Liver (tissue), 3 donors: ENCODE measurements at regions not wholly inside any gene's neighbourhood (a gene's known extent, or its start where the extent isn't known, plus 50 kb on each side); places are given as distances from the start of the nearest gene placed in this dataset.

Experiments used
- GABPA ChIP-seq, 2 donors: IDR thresholded peaks in 1 of 2; conservative IDR thresholded peaks in 1 of 2; 2 replicates each; pipeline ENCODE4 v1.6.1; 2016; ENCODE audit warnings: antibody characterized with exemption in 2 of 2, mild to moderate bottlenecking in 1 of 2, moderate library complexity in 1 of 2
- MAX ChIP-seq: IDR thresholded peaks from 2 replicates; pipeline ENCODE4 v1.6.1; 2016; ENCODE audit warnings: antibody characterized with exemption
- RAD21 ChIP-seq, 2 donors: IDR thresholded peaks; 2 replicates each; pipeline ENCODE4 v1.6.1; 2016; ENCODE audit warnings: antibody characterized with exemption in 2 of 2, mild to moderate bottlenecking in 2 of 2
- YY1 ChIP-seq: IDR thresholded peaks from 2 replicates; pipeline ENCODE4 v1.6.1; 2016; ENCODE audit warnings: antibody characterized with exemption, mild to moderate bottlenecking
- TF ChIP-seq, protein P1 (sequence below): fragments of 150-350 bp; IDR thresholded peaks from 2 replicates; pipeline ENCODE4 v1.5.1; 2017; ENCODE audit warnings: improper control_type of control experiment, low read depth, low read length; ENCODE audit not compliant: missing input control
- TF ChIP-seq, protein P2 (sequence below): IDR thresholded peaks from 2 replicates; pipeline ENCODE4 v1.6.1; 2016; ENCODE audit warnings: antibody characterized with exemption
- donor health status: healthy.
- donor health status: healthy.

- TF ChIP-seq YY1 (no peak), MAX (no peak), GABPA (IDR thresholded peaks at IDR 0.05 in 1 of 2, conservative IDR thresholded peaks at IDR 0.05 in 1 of 2) (no peak), RAD21 (IDR thresholded peaks at IDR 0.05) (no peak)
- TF ChIP-seq, protein P1, sequence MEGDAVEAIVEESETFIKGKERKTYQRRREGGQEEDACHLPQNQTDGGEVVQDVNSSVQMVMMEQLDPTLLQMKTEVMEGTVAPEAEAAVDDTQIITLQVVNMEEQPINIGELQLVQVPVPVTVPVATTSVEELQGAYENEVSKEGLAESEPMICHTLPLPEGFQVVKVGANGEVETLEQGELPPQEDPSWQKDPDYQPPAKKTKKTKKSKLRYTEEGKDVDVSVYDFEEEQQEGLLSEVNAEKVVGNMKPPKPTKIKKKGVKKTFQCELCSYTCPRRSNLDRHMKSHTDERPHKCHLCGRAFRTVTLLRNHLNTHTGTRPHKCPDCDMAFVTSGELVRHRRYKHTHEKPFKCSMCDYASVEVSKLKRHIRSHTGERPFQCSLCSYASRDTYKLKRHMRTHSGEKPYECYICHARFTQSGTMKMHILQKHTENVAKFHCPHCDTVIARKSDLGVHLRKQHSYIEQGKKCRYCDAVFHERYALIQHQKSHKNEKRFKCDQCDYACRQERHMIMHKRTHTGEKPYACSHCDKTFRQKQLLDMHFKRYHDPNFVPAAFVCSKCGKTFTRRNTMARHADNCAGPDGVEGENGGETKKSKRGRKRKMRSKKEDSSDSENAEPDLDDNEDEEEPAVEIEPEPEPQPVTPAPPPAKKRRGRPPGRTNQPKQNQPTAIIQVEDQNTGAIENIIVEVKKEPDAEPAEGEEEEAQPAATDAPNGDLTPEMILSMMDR = no peak
- TF ChIP-seq, protein P2, sequence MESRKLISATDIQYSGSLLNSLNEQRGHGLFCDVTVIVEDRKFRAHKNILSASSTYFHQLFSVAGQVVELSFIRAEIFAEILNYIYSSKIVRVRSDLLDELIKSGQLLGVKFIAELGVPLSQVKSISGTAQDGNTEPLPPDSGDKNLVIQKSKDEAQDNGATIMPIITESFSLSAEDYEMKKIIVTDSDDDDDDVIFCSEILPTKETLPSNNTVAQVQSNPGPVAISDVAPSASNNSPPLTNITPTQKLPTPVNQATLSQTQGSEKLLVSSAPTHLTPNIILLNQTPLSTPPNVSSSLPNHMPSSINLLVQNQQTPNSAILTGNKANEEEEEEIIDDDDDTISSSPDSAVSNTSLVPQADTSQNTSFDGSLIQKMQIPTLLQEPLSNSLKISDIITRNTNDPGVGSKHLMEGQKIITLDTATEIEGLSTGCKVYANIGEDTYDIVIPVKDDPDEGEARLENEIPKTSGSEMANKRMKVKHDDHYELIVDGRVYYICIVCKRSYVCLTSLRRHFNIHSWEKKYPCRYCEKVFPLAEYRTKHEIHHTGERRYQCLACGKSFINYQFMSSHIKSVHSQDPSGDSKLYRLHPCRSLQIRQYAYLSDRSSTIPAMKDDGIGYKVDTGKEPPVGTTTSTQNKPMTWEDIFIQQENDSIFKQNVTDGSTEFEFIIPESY = no peak
Observed at GRCh38 chr1:90443354-90443753, 273.7 kb downstream of the BARHL2 start.
